Fibroblast of skin of abdomen (primary cell): ENCODE measurements at regions not wholly inside any gene's neighbourhood (a gene's known extent, or its start where the extent isn't known, plus 50 kb on each side); places are given as distances from the start of the nearest gene placed in this dataset.

Source experiments
- DNase-seq: peaks from one replicate; pipeline ENCODE4 v3.0.0-alpha.2; 2013

DNA sequence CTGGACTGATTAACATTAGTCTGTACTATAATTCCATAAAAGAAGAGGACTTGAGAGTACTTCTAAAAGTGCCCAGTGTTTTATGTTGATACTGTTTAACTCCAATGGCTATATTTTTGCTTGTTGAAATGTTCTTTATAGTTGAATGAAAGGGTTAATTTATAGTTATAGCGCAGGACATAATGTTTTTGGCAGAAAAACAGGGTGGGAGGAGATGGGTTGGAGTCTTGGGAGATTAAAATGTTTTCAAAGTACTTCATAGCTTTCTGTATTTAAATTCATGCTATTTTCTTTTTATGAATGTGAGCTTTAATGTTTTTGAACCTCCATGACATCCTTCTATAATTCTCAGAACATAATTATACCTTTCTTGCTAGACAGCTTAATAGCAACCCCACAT, 108.2 kb downstream of the CNTN3 start:
- no peak for DNase-seq

DNA sequence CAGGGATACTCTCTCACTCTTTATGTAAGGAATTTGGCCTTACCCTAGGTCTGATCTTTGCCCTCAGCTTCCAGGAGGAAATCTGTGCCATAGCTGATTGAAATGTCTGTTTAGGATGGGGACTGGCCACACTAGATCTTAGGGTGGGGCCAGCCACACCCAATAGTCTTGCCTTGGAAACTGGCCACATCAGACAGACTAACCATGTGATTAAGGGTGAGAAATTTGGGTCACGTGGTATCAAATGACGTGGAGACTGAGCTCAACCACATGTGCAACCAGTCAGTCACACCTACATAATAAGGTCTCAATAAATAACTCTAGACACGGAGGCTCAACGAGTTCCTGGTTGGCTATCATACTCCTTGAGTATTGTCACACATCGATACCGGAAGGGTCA, 113.5 kb downstream of the CNTN3 start:
- DNase-seq, result no peak

GRCh38 chr3:74500257-74500656, 114.2 kb downstream of the CNTN3 start:
- no peak for DNase-seq

- no peak for DNase-seq
Measured at GRCh38 chr3:74491874-74492273, 122.6 kb downstream of the CNTN3 start.

DNA sequence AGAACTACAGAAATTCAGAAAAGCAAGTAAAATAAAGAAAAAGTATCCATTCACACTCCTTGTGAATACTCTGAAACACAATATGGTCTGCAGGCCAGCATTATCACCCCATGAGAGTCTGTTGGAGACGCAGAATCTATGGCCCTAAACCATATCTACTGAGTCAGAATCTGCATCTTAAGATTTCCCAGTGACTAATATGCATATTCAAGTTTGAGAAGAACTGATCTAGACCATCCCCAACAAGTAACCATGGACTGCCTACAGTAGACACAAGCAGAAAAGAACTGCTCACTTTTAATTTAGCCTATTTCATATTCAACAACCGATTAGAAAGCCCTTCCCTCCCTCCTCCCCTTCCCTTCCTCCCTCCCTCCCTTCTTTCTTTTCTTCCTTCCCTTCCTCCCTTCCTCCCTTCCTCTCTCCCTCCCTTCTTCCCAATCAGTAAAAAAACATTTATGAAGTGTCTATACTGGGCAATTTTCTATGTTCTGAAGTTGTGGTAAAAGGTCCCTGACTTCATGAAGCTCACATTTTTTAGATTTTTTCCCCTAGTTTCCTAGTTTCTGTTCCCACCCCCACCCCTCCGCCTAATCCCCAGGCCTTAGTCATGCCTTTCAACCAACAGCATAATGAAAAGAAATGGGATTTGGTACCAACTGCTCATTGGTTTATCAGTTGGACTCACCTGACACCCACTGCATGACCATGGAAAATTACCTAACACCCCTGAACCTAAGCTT, 125.2 kb downstream of the CNTN3 start:
- peak; percentile 67 for DNase-seq

GRCh38 chr3:74479915-74480314, 134.5 kb downstream of the CNTN3 start:
- DNase-seq, result no peak

- DNase-seq, result no peak
Measured at GRCh38 chr3:74470313-74470712, 144.1 kb downstream of the CNTN3 start.

- no peak for DNase-seq
Measured at GRCh38 chr3:74469713-74470112, 144.7 kb downstream of the CNTN3 start.

DNA sequence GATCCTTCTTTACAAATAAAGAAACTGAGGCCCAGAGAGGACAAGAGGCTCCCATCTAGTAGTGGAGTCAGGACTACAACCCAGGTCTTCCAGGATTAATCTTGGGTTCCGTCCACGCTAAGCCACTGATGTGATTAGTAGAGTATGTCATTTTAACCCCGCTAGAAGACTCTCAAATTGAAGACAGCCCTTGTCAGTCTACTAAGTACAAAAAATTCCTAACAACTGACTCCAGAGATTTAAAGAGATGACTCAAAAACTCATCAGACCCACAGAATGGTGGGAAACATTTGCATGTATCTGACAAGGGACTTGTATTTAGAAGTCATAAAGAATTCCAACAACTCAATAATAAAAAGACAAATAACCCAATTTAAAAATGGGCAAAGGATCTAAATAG, 145.3 kb downstream of the CNTN3 start:
- DNase-seq, result peak; percentile 83

- DNase-seq, result peak; percentile 41
Measured at GRCh38 chr3:74465715-74466410, 148.6 kb downstream of the CNTN3 start.

GRCh38 chr3:74463515-74463914, 150.9 kb downstream of the CNTN3 start:
- no peak for DNase-seq

- no peak for DNase-seq
Measured at GRCh38 chr3:74456166-74456565, 158.3 kb downstream of the CNTN3 start.

- DNase-seq, result no peak
Measured at GRCh38 chr3:74447221-74447620, 167.2 kb downstream of the CNTN3 start.

- peak; percentile 34 for DNase-seq
Measured at GRCh38 chr3:74445541-74445940, 168.9 kb downstream of the CNTN3 start.

- peak; percentile 58 for DNase-seq
Measured at GRCh38 chr3:74443102-74443501, 171.4 kb downstream of the CNTN3 start.

GRCh38 chr3:74442683-74443082, 171.8 kb downstream of the CNTN3 start:
- DNase-seq, result no peak

- no peak for DNase-seq
Measured at GRCh38 chr3:74442068-74442467, 172.4 kb downstream of the CNTN3 start.

GRCh38 chr3:74436184-74436583, 178.3 kb downstream of the CNTN3 start:
- no peak for DNase-seq

GRCh38 chr3:74435631-74436030, 178.8 kb downstream of the CNTN3 start:
- DNase-seq, result no peak

DNA sequence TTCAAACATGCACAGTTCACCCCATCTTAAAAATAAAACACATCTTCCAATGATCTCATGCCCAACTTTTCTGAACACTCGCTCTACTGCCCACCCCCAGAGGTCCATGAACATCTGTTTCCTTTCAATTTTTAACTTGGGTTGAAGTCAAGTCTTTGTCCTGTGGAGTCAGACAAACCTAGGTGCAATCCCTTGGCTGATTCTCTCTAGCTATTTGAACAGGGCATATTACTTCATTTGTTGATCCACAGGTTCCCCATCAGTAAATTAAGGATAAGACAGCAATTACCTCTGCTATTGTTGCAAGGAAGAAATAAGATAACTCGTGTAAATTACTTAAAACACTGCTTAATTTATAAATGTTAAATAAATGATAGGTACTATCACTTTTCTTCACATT, 180.1 kb downstream of the CNTN3 start:
- DNase-seq, result no peak

- peak; percentile 79 for DNase-seq
Measured at GRCh38 chr3:74426571-74426970, 187.9 kb downstream of the CNTN3 start.

GRCh38 chr3:74423867-74424266, 190.6 kb downstream of the CNTN3 start:
- no peak for DNase-seq

GRCh38 chr3:74420538-74421124, 193.8 kb downstream of the CNTN3 start:
- no peak for DNase-seq

DNA sequence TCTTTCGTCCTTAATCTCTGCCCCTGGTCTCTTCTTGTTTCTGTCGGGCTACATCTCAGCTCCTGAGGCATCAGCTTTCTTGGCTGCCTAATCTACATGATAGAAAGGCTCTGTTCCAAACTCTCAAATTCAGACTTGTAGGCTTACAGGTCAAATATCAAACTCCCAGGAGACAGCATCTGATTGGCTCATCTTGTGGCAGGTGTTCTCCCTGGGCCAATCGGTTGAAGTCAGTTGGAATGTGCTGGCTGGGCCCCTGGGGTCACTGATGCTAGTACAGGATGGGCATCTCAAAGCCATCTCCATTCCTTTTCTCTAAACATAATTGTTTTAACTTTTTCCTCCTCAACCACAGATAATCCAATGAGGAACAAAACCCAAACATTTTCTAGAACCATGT, 198.7 kb downstream of the CNTN3 start:
- DNase-seq, result no peak
